GM19372 (cell line): ENCODE measurements at regions not wholly inside any gene's neighbourhood (a gene's known extent, or its start where the extent isn't known, plus 50 kb on each side); places are given as distances from the start of the nearest gene placed in this dataset.

Experiments used
- ATAC-seq: cut with Tn5 transposase; IDR thresholded peaks from one replicate; pipeline ENCODE4 v1.9.1; 2021; ENCODE audit warnings: mild to moderate bottlenecking, low read depth, moderate library complexity; ENCODE audit not compliant: unreplicated experiment

DNA sequence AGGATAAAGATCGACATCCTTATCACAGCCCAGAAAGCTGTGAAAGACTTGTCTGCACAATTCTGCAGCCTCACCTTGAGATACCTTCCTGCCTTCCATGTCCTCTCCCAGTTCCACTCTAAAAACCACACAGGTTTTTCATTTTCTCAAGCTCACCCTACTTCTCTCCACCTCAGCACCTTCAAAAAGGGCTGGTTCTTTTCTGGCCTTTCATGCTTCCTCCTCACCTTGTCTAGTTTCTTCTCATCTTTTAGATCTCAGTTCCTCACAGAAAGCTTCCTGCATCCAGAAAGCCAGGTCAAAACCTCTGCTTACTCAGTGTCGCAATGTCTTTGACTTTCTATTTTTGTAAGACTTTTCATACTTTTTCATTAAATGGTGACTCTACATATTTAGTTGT is 140.2 kb upstream of the STT3B start:
- peak; percentile 62 for ATAC-seq

DNA sequence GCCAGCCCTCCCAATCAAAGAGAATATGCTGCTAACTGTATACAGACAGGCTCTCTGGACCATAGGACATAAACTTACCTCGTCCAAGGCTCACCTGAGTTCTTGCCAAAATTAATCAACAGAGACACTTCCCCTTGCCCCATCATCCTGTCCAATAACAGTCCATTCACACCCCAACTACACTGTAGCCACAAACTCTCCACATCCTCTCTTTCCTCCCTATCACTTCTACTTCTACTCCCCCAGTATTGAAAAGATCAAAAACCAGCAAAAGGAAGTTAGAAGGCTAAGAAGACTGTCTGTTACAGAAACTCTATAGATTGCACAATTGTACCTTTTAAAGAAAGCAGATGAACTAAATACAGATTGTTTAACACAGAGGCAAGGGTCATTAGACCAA is 133.5 kb upstream of the STT3B start:
- no peak for ATAC-seq

DNA sequence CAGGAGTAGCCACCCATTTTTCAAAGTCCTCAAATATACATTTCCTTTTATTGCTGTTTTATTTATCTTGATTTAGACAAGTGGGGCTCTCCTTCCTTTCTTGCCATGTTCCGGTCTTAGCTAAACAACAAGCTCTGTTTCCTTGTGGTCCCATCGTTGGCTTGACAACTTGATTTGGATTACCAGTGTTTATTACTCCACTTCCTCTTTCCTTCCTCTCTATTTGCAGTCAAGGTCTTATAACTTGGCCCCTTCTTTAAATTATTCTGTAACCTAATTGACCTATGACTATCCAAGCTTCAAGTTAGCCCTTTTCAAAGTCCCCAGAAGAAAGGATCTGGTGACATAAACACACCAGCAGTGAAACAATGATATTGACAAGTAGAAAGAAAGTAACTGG is 130.6 kb upstream of the STT3B start:
- ATAC-seq: no peak

DNA sequence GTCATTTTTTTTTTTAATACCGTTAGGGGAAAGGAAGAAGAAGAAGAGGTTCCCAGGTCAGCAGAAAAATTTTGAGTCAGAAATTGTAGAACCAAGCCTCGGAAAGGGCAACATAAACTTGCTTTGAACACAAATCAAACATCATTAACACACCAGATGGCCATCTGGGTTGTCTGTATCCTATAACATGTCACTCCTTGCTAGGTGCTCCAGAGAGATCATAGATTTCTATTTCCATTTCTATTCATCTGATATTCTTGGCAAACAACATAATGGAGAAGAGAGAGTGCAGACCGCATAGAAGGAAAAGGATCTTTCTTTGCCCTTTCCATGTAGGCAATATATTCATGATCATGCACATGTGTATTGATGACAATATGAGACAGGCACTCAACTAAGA is 129.5 kb upstream of the STT3B start:
- no peak for ATAC-seq

DNA sequence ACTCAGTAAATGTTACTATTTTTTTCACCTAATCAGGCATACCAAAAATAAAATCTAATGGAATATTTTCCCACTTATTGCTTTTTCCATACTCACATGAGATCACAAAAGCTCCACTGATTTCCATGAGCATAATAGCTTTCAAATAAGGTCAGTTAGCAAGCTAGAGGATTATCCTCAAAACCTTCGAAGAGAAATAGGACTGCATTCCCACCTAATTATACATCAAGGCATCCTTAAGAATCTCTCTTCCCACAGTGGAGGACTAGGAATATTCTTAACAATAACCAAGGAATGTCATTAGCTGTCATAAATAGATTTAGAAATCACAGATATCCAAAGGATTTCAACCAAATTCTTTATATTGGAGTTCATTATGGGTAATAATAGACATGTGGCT is 127.9 kb upstream of the STT3B start:
- ATAC-seq: no peak

- ATAC-seq: no peak
Measured at GRCh38 chr3:31405515-31405914, 127.2 kb upstream of the STT3B start.

GRCh38 chr3:31406896-31407295 is 125.8 kb upstream of the STT3B start:
- no peak for ATAC-seq

DNA sequence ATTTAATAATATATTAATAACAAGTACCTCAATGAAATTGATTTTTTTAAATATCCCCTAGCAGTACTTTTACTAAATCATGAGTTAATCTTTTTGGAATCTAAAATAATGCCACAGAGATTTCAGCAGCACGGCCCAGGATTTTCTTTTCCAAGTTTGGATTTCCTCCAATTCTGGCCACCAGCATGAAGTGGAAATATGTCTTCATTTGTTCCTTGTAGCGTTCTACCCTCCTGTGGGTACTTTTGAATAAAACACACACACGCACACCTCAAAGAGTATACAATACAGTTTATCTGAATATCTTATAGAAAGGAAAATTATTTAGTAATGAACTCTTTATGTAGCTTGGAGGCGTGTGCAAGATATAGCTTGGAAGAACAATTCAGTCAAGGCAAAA is 125.1 kb upstream of the STT3B start:
- ATAC-seq: no peak

DNA sequence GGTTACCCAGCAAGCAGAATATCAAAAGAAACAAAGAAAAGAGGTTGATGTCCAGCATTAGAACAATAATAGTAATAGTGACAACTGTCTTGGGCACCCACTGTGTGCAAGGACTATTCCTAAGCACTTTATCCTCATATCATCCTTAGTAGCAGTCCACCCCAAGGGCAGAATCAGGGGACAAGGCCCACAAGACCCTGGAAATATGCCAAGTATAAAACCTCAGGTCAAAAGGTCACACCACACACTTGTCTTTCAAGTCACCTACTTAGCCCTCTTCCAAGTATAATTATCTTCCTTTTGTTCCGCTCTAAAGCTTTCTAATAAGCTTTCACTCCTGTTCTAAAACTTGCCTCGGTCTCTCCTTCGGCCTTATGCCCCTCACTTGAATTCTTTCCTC is 124.0 kb upstream of the STT3B start:
- no peak for ATAC-seq

DNA sequence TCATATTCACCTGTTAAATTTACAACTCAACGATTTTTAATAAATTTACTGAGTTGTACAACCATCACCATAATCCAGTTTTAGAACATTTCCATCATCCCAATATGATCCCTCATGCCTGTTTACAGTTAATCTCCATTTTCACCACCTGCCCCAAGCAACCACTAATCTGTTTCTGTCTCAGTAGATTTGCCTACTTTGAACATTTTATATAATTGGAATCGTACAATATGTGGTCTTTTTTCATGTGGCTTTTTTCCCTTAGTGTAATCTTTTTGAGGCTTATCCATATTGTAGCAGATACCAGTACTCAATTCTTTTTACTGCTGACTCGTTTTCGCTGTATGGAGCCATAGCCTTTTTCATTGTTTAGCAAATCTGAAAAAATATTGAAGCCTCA is 123.3 kb upstream of the STT3B start:
- ATAC-seq: no peak

DNA sequence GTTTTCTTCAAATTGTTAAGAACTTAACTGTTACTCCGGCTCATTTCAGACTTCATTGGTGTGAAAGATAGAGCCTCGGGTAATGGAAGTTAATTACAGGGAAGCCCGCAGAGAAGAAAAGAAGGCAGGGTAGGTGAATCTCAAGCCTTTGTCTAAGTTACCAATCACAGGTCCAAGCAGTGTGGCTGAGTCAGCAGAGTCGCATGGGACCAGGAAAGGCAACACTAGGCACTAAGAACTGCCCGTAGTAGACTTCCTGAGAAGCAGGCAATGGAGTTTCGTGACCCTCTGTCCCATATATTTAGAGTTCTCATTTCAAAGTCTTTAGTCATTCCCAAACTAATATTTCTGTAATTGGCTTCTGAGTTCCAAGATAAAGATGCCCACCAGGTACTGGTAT is 122.9 kb upstream of the STT3B start:
- no peak for ATAC-seq

DNA sequence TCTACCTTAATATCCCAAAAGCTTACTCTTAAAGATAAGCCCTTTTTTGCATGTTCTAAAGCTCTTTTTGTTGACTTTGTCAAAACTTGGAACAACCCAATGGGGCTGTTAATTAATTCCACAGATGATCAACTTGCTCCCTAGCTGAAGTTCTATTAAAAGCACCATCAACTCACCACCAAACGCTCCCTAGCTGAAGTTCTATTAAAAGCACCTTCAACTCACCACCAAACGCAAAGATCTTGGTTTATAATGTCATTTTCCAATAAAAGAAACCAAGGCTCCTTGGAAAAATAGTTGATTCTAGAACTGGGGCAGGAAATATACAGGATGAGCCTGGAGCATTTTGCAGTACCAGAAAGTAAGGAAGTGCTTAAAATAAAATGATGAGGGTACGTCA is 122.3 kb upstream of the STT3B start:
- ATAC-seq: no peak

- no peak for ATAC-seq
Measured at GRCh38 chr3:31412832-31413231, 119.9 kb upstream of the STT3B start.

- no peak for ATAC-seq
Measured at GRCh38 chr3:31413515-31413914, 119.2 kb upstream of the STT3B start.

- no peak for ATAC-seq
Measured at GRCh38 chr3:31416980-31417379, 115.7 kb upstream of the STT3B start.

DNA sequence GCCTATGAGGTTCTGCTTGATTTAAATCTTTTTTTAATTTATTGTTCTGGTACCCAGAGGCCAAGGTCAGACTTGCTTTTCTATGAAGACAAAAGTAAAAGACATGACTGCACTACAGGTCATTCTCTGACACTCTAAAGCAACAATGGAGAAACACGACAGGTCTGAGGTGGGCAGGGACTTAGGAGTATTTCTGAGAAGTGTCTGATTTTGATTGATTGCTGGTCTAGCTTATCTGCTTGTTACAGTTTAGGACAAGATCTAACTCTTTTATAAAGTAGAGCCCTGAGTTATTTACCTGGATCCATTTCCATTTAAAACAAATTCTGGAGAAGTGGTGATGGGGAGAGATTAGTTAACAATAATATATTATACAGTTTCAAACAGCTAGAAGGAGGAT is 115.2 kb upstream of the STT3B start:
- ATAC-seq: no peak

GRCh38 chr3:31420311-31420710 is 112.4 kb upstream of the STT3B start:
- no peak for ATAC-seq

- peak; percentile 79 for ATAC-seq
Measured at GRCh38 chr3:31421314-31422048, 111.2 kb upstream of the STT3B start.

DNA sequence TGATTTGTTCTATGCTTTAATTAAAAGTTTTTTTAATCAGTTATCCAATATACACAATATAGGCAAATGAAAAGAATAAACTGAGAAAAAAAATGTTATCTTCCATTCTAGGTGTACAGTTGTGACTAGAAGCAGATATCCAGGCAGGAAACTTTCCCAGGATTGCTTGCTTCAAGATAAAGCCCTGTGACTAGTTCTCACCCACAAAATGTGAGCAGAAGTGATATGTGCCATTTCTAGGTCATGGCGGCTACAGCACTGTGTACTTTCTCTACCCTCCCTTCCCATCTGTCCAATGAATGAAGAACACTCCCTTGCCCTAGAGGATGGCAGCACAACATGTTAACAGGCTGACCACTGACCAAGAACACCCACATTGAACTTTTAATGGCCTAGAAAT is 110.5 kb upstream of the STT3B start:
- ATAC-seq: no peak

- ATAC-seq: no peak
Measured at GRCh38 chr3:31423482-31423881, 109.2 kb upstream of the STT3B start.

DNA sequence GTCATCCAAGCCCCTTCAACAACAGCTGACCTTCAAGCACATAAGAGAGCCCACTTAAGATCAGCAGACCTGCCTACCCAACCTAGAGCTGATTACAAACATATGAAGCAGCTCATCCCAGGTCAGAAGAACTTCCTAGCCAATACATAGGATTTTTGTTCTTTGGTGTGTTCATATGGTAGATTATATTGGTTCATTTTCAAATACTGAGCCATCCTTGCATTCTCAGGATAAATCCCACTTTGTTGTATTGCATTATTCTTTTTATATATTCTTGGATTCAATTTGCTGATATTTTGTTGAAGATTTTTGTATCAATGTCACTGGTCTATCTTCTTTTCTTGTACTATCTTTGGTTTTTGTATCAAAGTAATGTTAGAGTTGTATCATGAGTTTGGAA is 107.3 kb upstream of the STT3B start:
- ATAC-seq: no peak

DNA sequence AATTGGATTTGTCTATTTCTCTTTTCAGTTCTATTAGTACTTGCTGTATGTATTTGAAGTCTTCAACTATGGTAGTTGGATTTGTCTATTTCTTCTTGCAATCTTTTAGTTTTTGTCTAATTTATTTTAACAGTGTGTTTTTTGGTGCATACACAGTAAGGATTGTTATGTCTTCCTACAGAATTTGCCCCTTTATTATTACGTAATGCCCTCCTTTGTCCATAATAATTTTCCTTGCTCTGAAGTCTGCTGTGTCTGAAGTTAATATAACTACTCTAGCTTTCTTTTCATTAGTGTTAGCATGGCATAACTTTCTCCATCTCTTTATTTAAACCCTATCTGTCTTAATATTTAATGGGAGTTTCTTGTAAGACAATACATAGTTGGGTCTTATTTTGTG is 105.1 kb upstream of the STT3B start:
- ATAC-seq: no peak

DNA sequence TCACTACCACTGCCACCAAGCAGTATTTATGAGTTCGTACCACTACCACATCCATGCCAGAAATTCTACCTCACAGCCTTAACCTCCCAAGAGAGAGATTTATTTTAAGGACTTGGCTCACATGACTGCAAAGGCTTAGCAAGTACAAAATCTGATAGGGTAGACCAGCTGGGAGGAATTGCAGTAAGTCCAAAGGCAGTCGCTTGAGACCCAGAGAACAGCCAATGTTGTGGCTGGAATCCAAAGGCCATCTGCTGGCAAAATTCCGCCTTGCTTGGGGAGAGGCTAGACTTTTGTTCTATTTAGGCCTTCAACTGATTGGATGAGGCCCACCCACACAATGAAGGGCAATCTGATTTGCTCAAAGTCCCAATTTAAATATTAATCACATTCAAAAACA is 101.4 kb upstream of the STT3B start:
- ATAC-seq: no peak
